Left colon (tissue), 2 donors: ENCODE measurements at regions not wholly inside any gene's neighbourhood (a gene's known extent, or its start where the extent isn't known, plus 50 kb on each side); places are given as distances from the start of the nearest gene placed in this dataset.
A peak's percentile ranks its signal among the peaks of the same experiment; 100 is the strongest.

ENCODE experiments used
- ATAC-seq: fragments of 200-7000 bp; cut with Tn5 transposase; one replicate; pipeline ENCODE4 v1.9.1; 2020; ENCODE audit warnings: mild to moderate bottlenecking, moderate library complexity
- DNase-seq, 2 donors: peaks; one replicate each; pipeline ENCODE4 v3.0.0-alpha.2; 2020
- intact Hi-C, 2 donors: fragments of 100-400 bp; cut with DNase I in 1 of 2; cut with micrococcal nuclease in 1 of 2; formaldehyde crosslinking; loops; one replicate each; pipeline versions ENCODE4 v1.11.2 to v1.14.0; 2022; cut with DNase I, micrococcal nuclease
- donor health status: DM: no; HTN: no; CAD: no.
- donor health status: DM: yes; HTN: yes; CAD: no.

- DNase-seq: no peak
These were observed 416.5 kb upstream of the TGFBR2 start for GRCh38 chr3:30189900-30190299.

GRCh38 chr3:30193625-30194044, 412.8 kb upstream of the TGFBR2 start:
- ATAC-seq (no peak), DNase-seq (no peak)
- intact Hi-C loops: loop anchor here in 1 of 2 donors (10.0 kb wide), 1 partner anchor 79 kb away; no protein-coding TSS in a partner anchor

More at GRCh38 chr3:30189900-30190299, 416.5 kb upstream of the TGFBR2 start:
- intact Hi-C loops: loop anchor here in 1 of 2 donors (10.0 kb wide), 1 partner anchor 75 kb away; no protein-coding TSS in a partner anchor
- ATAC-seq: no peak

GRCh38 chr3:30195352-30195751, 411.0 kb upstream of the TGFBR2 start:
- intact Hi-C loops: loop anchor here in 1 of 2 donors (10.0 kb wide), 1 partner anchor 81 kb away; no protein-coding TSS in a partner anchor
- no peak for DNase-seq
- no peak for ATAC-seq

GRCh38 chr3:30198162-30198561, 408.2 kb upstream of the TGFBR2 start:
- ATAC-seq (no peak), DNase-seq (no peak)
- intact Hi-C loops: loop anchor here in 1 of 2 donors (2.0 to 10.0 kb wide), 2 partner anchors 83 to 155 kb away; no protein-coding TSS in a partner anchor

- intact Hi-C loops: loop anchor here in 1 of 2 donors (2.0 to 10.0 kb wide), 2 partner anchors 84 to 156 kb away; no protein-coding TSS in a partner anchor
- peak; percentile 59 for ATAC-seq
- DNase-seq: peak; percentile 39 to 83
These were observed 407.2 kb upstream of the TGFBR2 start for GRCh38 chr3:30199096-30199759.

GRCh38 chr3:30199855-30200254, 406.5 kb upstream of the TGFBR2 start:
- DNase-seq (no peak), ATAC-seq (no peak)
- intact Hi-C loops: loop anchor here in 1 of 2 donors (2.0 to 10.0 kb wide), 2 partner anchors 85 to 157 kb away; no protein-coding TSS in a partner anchor

GRCh38 chr3:30201715-30202114, 404.7 kb upstream of the TGFBR2 start:
- DNase-seq (no peak), ATAC-seq (no peak)
- intact Hi-C loops: no loop called here

GRCh38 chr3:30203301-30203700, 403.1 kb upstream of the TGFBR2 start:
- ATAC-seq (no peak), DNase-seq (no peak)
- intact Hi-C loops: no loop called here

- DNase-seq (no peak), ATAC-seq (no peak)
- intact Hi-C loops: no loop called here
These were observed 402.3 kb upstream of the TGFBR2 start for GRCh38 chr3:30204126-30204525.

- no peak for ATAC-seq
- intact Hi-C loops: no loop called here
- DNase-seq: no peak
These were observed 400.4 kb upstream of the TGFBR2 start for GRCh38 chr3:30206051-30206450.

GRCh38 chr3:30221619-30222018, 384.8 kb upstream of the TGFBR2 start:
- DNase-seq (no peak), ATAC-seq (no peak)
- intact Hi-C loops: no loop called here

- ATAC-seq (no peak), DNase-seq (no peak)
- intact Hi-C loops: no loop called here
These were observed 384.0 kb upstream of the TGFBR2 start for GRCh38 chr3:30222441-30222840.

GRCh38 chr3:30225021-30225420, 381.4 kb upstream of the TGFBR2 start:
- intact Hi-C loops: no loop called here
- ATAC-seq (no peak), DNase-seq (no peak)

GRCh38 chr3:30226601-30227151, 379.7 kb upstream of the TGFBR2 start:
- DNase-seq (no peak), ATAC-seq (no peak)
- intact Hi-C loops: no loop called here

- ATAC-seq (peak; percentile 51), DNase-seq (no peak)
- intact Hi-C loops: no loop called here
These were observed 378.7 kb upstream of the TGFBR2 start for GRCh38 chr3:30227571-30228301.

- intact Hi-C loops: no loop called here
- ATAC-seq (no peak), DNase-seq (no peak)
These were observed 378.1 kb upstream of the TGFBR2 start for GRCh38 chr3:30228302-30228631.

GRCh38 chr3:30231277-30232141, 374.9 kb upstream of the TGFBR2 start:
- DNase-seq (no peak), ATAC-seq (no peak)
- intact Hi-C loops: no loop called here

- intact Hi-C loops: no loop called here
- ATAC-seq (no peak), DNase-seq (no peak)
These were observed 374.3 kb upstream of the TGFBR2 start for GRCh38 chr3:30232142-30232541.
